ENCODE measurements at regions not wholly inside any gene's neighbourhood (a gene's known extent, or its start where the extent isn't known, plus 50 kb on each side); places are given as distances from the start of the nearest gene placed in this dataset.

GRCh38 chr12:127539226-127539858, 727.6 kb upstream of the TMEM132C start:
- no peak for TF ChIP-seq CTCF (IDR thresholded peaks at IDR 0.05; ENCODE audit: insufficient read depth, low read length, poor library complexity, severe bottlenecking)
- H3K36me3 ChIP-seq (ENCODE audit: control insufficient read depth, insufficient read depth, low read length), result no peaks in the 10 kb centered on the region
- no peak for DNase-seq (ENCODE audit: extremely low read depth, insufficient read length)
- no peak overlapping the region for H3K4me3 ChIP-seq (replicated peaks; ENCODE audit: low read depth, low read length)
- H3K27me3 ChIP-seq (replicated peaks; ENCODE audit: control insufficient read depth, insufficient read depth, low read length), result no peaks in the 10 kb centered on the region

- no peaks in the 10 kb centered on the region for H3K27me3 ChIP-seq (replicated peaks; ENCODE audit: control insufficient read depth, insufficient read depth, low read length)
- H3K36me3 ChIP-seq (ENCODE audit: control insufficient read depth, insufficient read depth, low read length), result no peaks in the 10 kb centered on the region
- H3K4me3 ChIP-seq (replicated peaks; ENCODE audit: low read depth, low read length), result no peak overlapping the region
- TF ChIP-seq CTCF (IDR thresholded peaks at IDR 0.05; ENCODE audit: insufficient read depth, low read length, poor library complexity, severe bottlenecking), result no peak
- no peak for DNase-seq (ENCODE audit: extremely low read depth, insufficient read length)
Observed at GRCh38 chr12:127542391-127542790, 724.6 kb upstream of the TMEM132C start.

- no peak for TF ChIP-seq CTCF (IDR thresholded peaks at IDR 0.05; ENCODE audit: insufficient read depth, low read length, poor library complexity, severe bottlenecking)
- H3K4me3 ChIP-seq (replicated peaks; ENCODE audit: low read depth, low read length), result no peak overlapping the region
- DNase-seq (ENCODE audit: extremely low read depth, insufficient read length), result no peak
- H3K27me3 ChIP-seq (replicated peaks; ENCODE audit: control insufficient read depth, insufficient read depth, low read length), result no peaks in the 10 kb centered on the region
- no peaks in the 10 kb centered on the region for H3K36me3 ChIP-seq (ENCODE audit: control insufficient read depth, insufficient read depth, low read length)
Observed at GRCh38 chr12:127542931-127543330, 724.0 kb upstream of the TMEM132C start.

GRCh38 chr12:127546721-127547505, 720.1 kb upstream of the TMEM132C start:
- Histone ChIP-seq H3K36me3 (ENCODE audit: control insufficient read depth, insufficient read depth, low read length) (no peaks in the 10 kb centered on the region), H3K27me3 (replicated peaks; ENCODE audit: control insufficient read depth, insufficient read depth, low read length) (no peaks in the 10 kb centered on the region), H3K4me3 (replicated peaks; ENCODE audit: low read depth, low read length) (no peak overlapping the region)
- no peak for TF ChIP-seq CTCF (IDR thresholded peaks at IDR 0.05; ENCODE audit: insufficient read depth, low read length, poor library complexity, severe bottlenecking)
- no peak for DNase-seq (ENCODE audit: extremely low read depth, insufficient read length)

GRCh38 chr12:127548123-127548553, 718.8 kb upstream of the TMEM132C start:
- no peak for DNase-seq (ENCODE audit: extremely low read depth, insufficient read length)

More at GRCh38 chr12:127548123-127548553, 718.8 kb upstream of the TMEM132C start:
- no peaks in the 10 kb centered on the region for H3K36me3 ChIP-seq (ENCODE audit: control insufficient read depth, insufficient read depth, low read length)
- TF ChIP-seq CTCF (IDR thresholded peaks at IDR 0.05; ENCODE audit: insufficient read depth, low read length, poor library complexity, severe bottlenecking), result no peak
- H3K27me3 ChIP-seq (replicated peaks; ENCODE audit: control insufficient read depth, insufficient read depth, low read length), result no peaks in the 10 kb centered on the region
- no peak overlapping the region for H3K4me3 ChIP-seq (replicated peaks; ENCODE audit: low read depth, low read length)

Measured in GM06990 (cell line).